ENCODE measurements at regions not wholly inside any gene's neighbourhood (a gene's known extent, or its start where the extent isn't known, plus 50 kb on each side); places are given as distances from the start of the nearest gene placed in this dataset.
"Not testable (repeated sequence)": the region's sequence is repeated elsewhere in the genome, so short reads cannot be mapped to it uniquely, and the experiment has no call there.

GRCh38 chr6:164097551-164098398, 683.3 kb downstream of the QKI start:
- no peak for DNase-seq

GRCh38 chr6:164097056-164097455, 682.5 kb downstream of the QKI start:
- DNase-seq = no peak

DNA sequence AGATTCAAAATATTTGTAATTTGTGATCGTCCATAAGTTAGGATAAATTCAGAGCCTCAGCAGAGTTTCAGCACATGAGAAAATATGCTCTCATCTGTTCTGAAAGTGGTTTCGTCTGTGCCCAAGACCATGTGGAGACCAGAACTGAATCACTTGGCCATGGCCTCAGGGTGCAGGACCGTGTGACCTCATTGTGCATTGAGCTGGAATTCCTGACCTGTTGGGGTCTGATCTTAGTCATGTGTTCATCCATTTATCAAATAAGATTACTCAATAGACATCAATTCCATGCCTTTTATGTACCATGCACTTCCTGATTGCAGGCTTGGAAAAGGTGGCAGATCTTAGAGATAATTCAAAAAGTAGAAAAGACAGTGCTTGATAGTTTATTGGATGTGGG, 680.5 kb downstream of the QKI start:
- no peak for DNase-seq

DNA sequence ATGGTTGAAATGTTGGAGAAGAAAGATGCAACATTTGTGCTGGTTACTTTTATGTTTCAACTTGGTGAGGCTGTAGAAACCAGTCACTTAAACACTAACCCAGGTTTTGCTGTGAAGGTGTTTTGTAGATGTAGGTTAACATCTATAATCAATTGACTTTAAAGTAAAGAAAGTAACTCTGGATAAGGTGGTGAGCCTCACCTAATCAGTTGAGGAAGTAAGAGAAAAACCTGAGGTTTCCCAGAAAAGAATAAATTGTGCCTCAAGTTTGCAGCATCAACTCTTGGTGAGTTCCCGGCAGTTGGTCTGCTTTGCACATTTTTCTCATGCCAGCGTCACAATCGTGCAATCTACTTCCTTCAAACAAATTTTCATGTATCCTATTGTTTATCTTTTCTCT, 673.4 kb downstream of the QKI start:
- no peak for DNase-seq

DNA sequence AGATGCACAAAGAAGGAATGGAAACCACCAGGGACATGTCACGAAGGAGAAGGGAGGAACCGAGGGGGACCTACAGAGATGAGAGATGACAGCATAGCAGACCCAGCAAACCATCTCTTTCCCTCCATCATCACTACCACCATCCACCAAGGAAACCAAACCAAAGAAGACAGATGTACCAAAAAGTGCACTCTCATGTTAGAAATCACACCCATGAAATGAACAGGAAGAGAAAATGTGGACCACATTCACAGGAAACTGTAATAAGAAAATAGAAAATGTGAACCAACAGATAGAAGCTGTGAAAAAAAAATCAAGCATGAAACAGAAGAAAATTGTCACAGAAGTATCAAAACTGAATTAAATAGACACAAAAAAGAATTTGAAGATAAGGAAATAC, 672.7 kb downstream of the QKI start:
- DNase-seq = no peak

DNA sequence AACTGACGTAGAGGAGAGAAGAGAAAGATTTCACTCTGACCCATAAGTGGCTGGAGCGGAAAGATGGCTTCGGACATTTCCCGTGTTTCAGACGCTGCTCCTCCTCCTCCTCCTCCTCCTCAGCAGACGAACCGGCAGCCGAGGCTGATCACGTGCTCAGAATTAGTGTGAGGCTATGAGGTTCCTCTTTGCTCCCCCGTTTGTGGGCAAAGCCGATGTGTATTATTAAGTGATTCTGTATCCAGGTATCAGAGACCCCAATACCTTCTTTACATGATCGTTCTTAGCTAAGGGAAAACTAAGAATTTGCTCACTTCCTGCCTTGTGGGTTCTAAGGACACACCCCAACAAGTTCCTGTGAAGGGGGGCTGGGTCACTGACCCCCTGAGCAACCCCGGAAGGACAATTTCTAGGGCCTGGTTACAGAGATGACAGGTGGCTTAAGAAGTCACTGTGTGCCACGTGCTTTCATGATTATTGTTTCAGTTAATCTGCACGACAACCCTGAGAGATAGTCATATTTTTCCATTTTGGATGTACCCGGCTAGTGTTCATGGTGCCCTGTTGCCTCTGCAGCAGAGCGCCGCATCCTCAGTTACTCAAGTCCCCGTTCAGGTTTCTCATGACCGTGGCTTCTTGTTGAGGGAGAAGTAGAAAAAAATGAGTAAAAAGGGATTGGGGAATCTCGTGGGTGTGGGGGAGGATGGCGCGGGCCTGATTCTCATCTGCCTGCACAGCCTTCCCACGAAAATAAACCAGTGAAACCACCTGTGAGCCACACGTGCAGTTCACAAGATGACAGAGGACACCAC, 671.8 kb downstream of the QKI start:
- DNase-seq = no peak

DNA sequence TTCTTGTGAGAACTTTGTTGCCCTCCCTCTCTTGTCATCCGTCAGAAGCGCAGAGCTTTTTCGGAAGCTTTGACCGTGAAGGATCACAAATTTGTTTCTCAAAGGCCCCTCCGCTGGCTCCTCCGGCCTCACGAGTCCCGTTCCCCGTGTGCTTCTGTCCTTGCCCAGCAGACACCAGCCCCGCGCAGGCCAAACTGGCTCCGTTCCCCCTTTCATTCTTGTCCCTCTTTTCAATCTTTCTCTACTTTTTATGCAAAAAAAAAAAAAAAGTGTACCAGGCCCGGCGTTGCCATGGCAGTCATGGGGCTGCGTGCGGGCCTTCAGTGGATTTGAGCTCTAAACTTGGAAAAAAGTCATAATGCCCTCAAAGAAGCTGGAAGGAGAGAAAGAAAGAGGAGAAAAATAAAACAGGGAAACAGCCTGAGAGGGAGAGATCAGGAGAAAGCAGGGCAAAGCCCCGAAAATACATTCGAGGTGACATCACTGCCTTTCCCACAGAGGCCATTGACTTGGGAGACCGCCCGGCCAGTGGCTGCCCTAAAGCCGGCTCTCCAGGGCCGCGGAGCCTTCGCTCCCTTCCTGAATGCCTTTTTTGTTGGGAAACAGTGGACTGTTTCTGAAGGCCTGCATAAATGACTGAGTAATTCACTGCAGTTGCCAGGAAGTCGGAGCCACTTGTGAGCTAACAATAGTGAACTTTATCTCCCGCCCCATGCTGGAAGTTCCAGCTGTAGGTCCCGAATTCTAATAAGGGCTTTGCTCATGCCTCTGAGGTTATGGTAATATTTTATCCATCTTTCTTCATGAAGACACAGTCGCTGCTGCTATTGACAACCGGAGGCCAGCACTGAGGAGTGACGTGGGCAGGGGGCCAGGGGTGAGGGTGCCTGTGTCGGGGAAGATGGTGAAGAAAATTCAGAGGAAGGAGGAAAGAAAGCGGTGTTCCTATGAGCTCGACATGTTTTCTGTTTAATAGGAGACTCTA, 670.9 kb downstream of the QKI start:
- DNase-seq = no peak

DNA sequence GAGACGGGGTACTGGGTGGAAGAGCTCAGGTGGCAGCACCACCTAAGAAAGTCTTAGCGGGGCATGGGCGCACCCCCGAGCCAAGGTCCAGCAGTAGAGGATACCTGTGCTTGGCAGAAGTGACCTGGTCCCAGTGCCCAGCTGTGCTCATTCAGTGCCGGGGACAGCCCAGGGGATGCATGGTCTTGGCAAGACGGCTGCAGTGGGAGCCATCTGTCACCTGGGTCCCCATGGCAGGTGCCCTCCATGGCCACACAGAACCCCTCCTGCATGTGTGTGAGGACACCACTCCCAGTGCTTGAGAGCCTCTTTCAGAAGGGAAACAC, 664.7 kb downstream of the QKI start:
- no peak for DNase-seq

- no peak for DNase-seq
Observed at GRCh38 chr6:164078532-164079274, 664.2 kb downstream of the QKI start.

- not testable (repeated sequence) for DNase-seq
Observed at GRCh38 chr6:164076818-164077532, 662.5 kb downstream of the QKI start.

DNA sequence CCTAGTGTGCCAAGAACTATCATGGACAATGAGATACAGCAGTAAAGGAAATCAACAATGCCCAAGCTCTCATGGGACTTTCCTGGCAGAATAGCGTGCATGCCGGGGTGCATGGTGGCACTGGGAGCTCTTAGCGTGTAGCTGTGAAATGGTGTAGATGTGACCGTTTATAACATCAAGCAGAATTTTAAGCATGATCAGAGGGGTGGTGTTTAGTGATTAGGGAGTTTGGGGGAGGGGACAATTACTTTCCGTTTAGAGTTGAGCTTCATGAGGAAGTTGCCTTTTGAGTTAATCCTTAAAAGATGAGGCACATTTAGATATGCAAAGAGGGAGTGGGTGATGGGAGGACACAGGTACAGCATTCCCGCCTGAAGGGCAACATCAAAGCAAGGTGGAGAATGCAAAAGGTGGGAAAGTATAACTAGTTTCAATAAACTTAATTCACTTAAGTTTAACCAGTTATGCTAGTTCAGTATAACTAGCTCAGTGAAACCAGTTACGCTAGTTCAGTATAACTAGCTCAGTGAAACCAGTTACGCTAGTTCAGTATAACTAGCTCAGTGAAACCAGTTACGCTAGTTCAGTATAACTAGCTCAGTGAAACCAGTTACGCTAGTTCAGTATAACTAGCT, 661.6 kb downstream of the QKI start:
- no peak for DNase-seq

- no peak for DNase-seq
Observed at GRCh38 chr6:164072240-164072666, 657.7 kb downstream of the QKI start.

- no peak for DNase-seq
Observed at GRCh38 chr6:164069350-164069990, 655.0 kb downstream of the QKI start.

DNA sequence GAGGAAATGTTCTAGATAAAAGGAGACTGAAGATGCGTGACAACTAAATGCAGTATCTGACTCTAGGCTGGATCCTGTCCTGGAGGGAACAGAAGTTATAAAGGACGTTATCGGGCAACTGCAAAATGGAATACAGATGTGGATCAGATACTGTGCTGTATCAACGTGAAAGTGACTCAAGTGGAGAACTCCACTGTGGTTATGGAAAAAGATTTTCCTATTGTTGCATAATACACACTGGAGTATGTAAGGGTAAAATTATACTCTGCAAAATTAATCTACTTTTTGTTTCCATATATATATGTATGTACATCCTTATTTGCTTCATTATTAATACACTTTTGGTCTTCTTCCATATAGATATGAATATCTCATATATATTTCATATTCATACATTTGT, 654.0 kb downstream of the QKI start:
- DNase-seq = no peak

GRCh38 chr6:164066766-164067165, 652.2 kb downstream of the QKI start:
- DNase-seq = no peak

- no peak for DNase-seq
Observed at GRCh38 chr6:164066335-164066734, 651.8 kb downstream of the QKI start.

DNA sequence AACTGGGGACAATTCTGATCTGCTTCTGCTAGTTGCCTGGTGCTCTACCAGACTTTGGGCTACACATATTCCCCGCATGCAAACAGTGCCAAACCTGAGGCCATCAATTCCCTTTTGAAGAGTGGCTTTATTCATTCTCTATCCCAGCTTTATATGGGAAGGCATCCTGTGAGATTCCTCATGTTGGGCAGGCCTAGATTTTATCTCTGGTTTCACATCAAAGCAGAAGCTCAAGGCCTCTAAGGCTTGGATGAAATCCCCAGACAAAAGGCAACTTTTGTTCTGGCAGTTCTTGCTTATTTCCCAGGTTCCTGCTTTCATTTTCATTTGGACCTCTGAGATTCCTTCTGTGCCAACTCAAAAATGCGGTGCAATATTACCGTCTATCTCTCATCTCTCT, 648.8 kb downstream of the QKI start:
- no peak for DNase-seq

DNA sequence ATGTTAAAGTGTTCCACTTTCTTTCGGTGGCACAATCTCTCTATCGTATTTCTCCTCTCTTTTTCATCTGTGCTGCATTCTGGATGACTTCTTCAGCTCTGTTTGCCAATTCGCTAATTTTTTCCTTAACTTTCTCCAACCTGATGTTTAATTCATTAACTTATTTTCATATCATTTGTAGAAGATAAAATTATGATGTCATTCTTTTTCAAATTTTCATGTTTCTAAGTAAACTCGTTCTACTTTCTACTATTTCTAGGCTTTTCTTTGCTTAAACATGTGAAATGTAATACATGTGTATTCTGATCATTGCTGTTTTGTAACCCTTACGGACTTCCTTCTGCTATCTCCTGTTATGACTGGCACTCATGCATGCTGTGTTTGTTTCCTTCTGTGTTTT, 648.4 kb downstream of the QKI start:
- no peak for DNase-seq

- no peak for DNase-seq
Observed at GRCh38 chr6:164057876-164058275, 643.4 kb downstream of the QKI start.

DNA sequence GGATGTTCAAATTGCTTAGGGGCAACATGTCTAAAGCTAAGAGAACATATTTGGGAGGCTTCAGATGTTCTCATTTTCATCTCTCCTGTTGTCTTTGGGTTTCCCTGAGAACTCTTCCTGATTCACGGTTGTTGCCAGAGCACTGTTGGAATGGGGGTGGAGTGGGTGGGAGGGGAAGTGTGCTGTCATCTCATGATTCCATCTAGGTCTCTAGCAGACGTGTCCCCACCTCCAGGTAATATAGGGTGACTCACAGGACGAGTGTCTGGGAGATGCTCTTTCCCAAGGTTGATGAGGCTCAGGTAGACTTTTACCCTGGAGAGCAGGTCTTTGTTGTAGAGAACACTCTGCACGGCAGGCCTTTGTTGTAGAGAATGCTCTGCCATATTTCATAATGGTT, 636.9 kb downstream of the QKI start:
- no peak for DNase-seq

Data from cerebellar nuclear complex (tissue), 1 donor.